SK-N-SH (cell line): ENCODE measurements at regions not wholly inside any gene's neighbourhood (a gene's known extent, or its start where the extent isn't known, plus 50 kb on each side); places are given as distances from the start of the nearest gene placed in this dataset.

Source experiments
- CTCF ChIA-PET: fragments of 300-600, 350-600 bp; formaldehyde crosslinking; extraction: SDS; loops from one replicate; lab custom pipeline; 2021; lab: Yijun Ruan, JAX
- POLR2A ChIA-PET: fragments of 350-600 bp; sonication (Branson Sonifier 250); formaldehyde crosslinking; extraction: SDS; loops from one replicate; lab custom pipeline; 2020; ENCODE audit warnings: antibody characterized with exemption, inconsistent platforms; lab: Yijun Ruan, JAX
- DNase-seq: peaks from one replicate; pipeline ENCODE4 v3.0.0; 2012
- H2AFZ ChIP-seq: fragments of 200-600 bp; sonication (generic); 2 replicates; pipeline ENCODE4 v1.8.1; 2016; ENCODE audit warnings: antibody characterized with exemption, mild to moderate bottlenecking, low read depth
- H3F3A ChIP-seq: fragments of 200-600 bp; sonication (generic); replicated peaks from 2 replicates; pipeline ENCODE3; 2016; ENCODE audit warnings: antibody characterized with exemption, mild to moderate bottlenecking; ENCODE audit not compliant: insufficient read depth
- H3K27ac ChIP-seq, 2 experiments: fragments of 200-500 bp in 1 of 2; fragments of 200-600 bp in 1 of 2; sonication (Bioruptor generic) in 1 of 2; sonication (generic), shearing (Covaris generic) in 1 of 2; 2 replicates each; pipeline versions ENCODE4 v1.5.1 to v1.6.1; 2014 to 2016; ENCODE audit warnings: low read depth in 2 of 2, inconsistent platforms in 1 of 2, low read length in 1 of 2, mild to moderate bottlenecking in 1 of 2, mixed read lengths in 1 of 2
- H3K27me3 ChIP-seq: fragments of 200-600 bp; sonication (generic), shearing (Covaris generic); 2 replicates; pipeline ENCODE4 v1.6.1; 2016; ENCODE audit warnings: mixed run types; ENCODE audit not compliant: insufficient read depth
- H3K36me3 ChIP-seq, 2 experiments: fragments of 200-500 bp in 1 of 2; fragments of 200-600 bp in 1 of 2; sonication (Bioruptor generic) in 1 of 2; sonication (generic) in 1 of 2; replicated peaks in 1 of 2; 2 replicates each; pipeline versions ENCODE3 to v1.5.1; 2014 to 2016; ENCODE audit warnings: low read length in 1 of 2, mild to moderate bottlenecking in 1 of 2; ENCODE audit not compliant: insufficient read depth in 2 of 2, control insufficient read depth in 1 of 2
- H3K4me1 ChIP-seq, 2 experiments: fragments of 200-500 bp in 1 of 2; fragments of 200-600 bp in 1 of 2; sonication (Bioruptor generic) in 1 of 2; sonication (generic), shearing (Covaris generic) in 1 of 2; 2 replicates each; pipeline versions ENCODE4 v1.5.1 to v1.6.1; 2014 to 2016; ENCODE audit warnings: low read depth in 1 of 2, low read length in 1 of 2, mixed run types in 1 of 2; ENCODE audit not compliant: insufficient read depth in 2 of 2, control insufficient read depth in 1 of 2
- H3K4me2 ChIP-seq: fragments of 200-600 bp; sonication (generic), shearing (Covaris generic); 2 replicates; pipeline ENCODE4 v1.6.1; 2017; ENCODE audit warnings: mixed run types
- H3K4me3 ChIP-seq, 2 experiments: fragments of 200-500 bp in 1 of 2; fragments of 200-600 bp in 1 of 2; sonication (Bioruptor generic) in 1 of 2; sonication (generic), shearing (Covaris generic) in 1 of 2; 2 replicates each; pipeline versions ENCODE4 v1.5.1 to v1.8.1; 2014 to 2016; ENCODE audit warnings: low read depth in 2 of 2, inconsistent platforms in 1 of 2, low read length in 1 of 2, mild to moderate bottlenecking in 1 of 2, mixed read lengths in 1 of 2, moderate library complexity in 1 of 2
- H3K79me2 ChIP-seq: fragments of 200-600 bp; sonication (generic); 2 replicates; pipeline ENCODE4 v1.8.1; 2017; ENCODE audit warnings: mild to moderate bottlenecking; ENCODE audit not compliant: insufficient read depth
- H3K9ac ChIP-seq: fragments of 200-600 bp; sonication (generic); 2 replicates; pipeline ENCODE4 v1.6.1; 2017; ENCODE audit warnings: mixed run types
- H3K9me2 ChIP-seq: fragments of 200-600 bp; sonication (generic); 2 replicates; pipeline ENCODE4 v1.6.1; 2017; ENCODE audit warnings: mixed run types
- H3K9me3 ChIP-seq: fragments of 200-600 bp; sonication (generic); 2 replicates; pipeline ENCODE4 v1.6.1; 2017; ENCODE audit warnings: mixed run types, mild to moderate bottlenecking, moderate library complexity
- H4K20me1 ChIP-seq: fragments of 200-600 bp; sonication (generic); 2 replicates; pipeline ENCODE4 v1.6.1; 2017; ENCODE audit warnings: mild to moderate bottlenecking, mixed run types; ENCODE audit not compliant: insufficient read depth
- ELF1 ChIP-seq: IDR thresholded peaks from 2 replicates; pipeline ENCODE4 v1.4.0; 2012
- EZH2phosphoT487 ChIP-seq: fragments of 200-600 bp; sonication (generic); IDR thresholded peaks from 2 replicates; pipeline ENCODE4 v1.6.1; 2017; ENCODE audit warnings: low read depth, mixed run types, mild to moderate bottlenecking, antibody characterized with exemption, moderate library complexity, borderline replicate concordance
- FOSL2 ChIP-seq: IDR thresholded peaks from 2 replicates; pipeline ENCODE4 v1.4.0; 2012; ENCODE audit warnings: low read depth, mild to moderate bottlenecking, moderate library complexity, borderline replicate concordance
- FOXJ3 ChIP-seq: sonication (generic); formaldehyde crosslinking; IDR thresholded peaks from 2 replicates; pipeline ENCODE4 v1.5.1; 2020; ENCODE audit warnings: mild to moderate bottlenecking, missing genetic modification reagents
- FOXM1 ChIP-seq: IDR thresholded peaks from 2 replicates; pipeline ENCODE4 v1.4.0; 2012; ENCODE audit warnings: low read depth, mild to moderate bottlenecking
- JUND ChIP-seq: IDR thresholded peaks from 2 replicates; pipeline ENCODE4 v1.4.0; 2012
- MEF2A ChIP-seq: IDR thresholded peaks from 2 replicates; pipeline ENCODE4 v1.4.0; 2012; ENCODE audit warnings: low read depth, borderline replicate concordance
- MXI1 ChIP-seq: IDR thresholded peaks from 2 replicates; pipeline ENCODE4 v1.6.1; 2012; ENCODE audit warnings: mild to moderate bottlenecking, low read depth, low read length, improper control_type of control experiment
- NRF1 ChIP-seq: IDR thresholded peaks from 2 replicates; pipeline ENCODE4 v1.6.1; 2012; ENCODE audit warnings: low read depth, mild to moderate bottlenecking, low read length
- POLR2AphosphoS5 ChIP-seq: IDR thresholded peaks from 2 replicates; pipeline ENCODE4 v1.6.1; 2012; ENCODE audit warnings: low read depth, low read length
- RFX5 ChIP-seq: IDR thresholded peaks from 2 replicates; pipeline ENCODE4 v1.6.1; 2012; ENCODE audit warnings: mild to moderate bottlenecking, improper control_type of control experiment, low read length
- TEAD4 ChIP-seq: IDR thresholded peaks from 2 replicates; pipeline ENCODE4 v1.4.0; 2012; ENCODE audit warnings: mild to moderate bottlenecking, borderline replicate concordance; ENCODE audit not compliant: insufficient read depth
- YY1 ChIP-seq: IDR thresholded peaks from 2 replicates; pipeline ENCODE4 v1.4.0; 2012; ENCODE audit warnings: low read depth, mild to moderate bottlenecking
- WGBS: methylation state at CpG from one replicate; pipeline ENCODE4 v1.1.6; 2017; ENCODE audit warnings: low lambda C conversion rate; 5-methylcytosine and 5-hydroxymethylcytosine counted together
- TF ChIP-seq, protein P1 (sequence below): IDR thresholded peaks from 2 replicates; pipeline ENCODE4 v1.4.0; 2012; ENCODE audit warnings: low read depth
- TF ChIP-seq, protein P2 (sequence below): fragments of 150-350 bp; IDR thresholded peaks from 2 replicates; pipeline ENCODE4 v1.6.1; 2016; ENCODE audit warnings: mild to moderate bottlenecking, low read depth, low read length
- TF ChIP-seq, protein P3 (sequence below): IDR thresholded peaks from 2 replicates; pipeline ENCODE4 v1.4.0; 2012; ENCODE audit warnings: low read depth, borderline replicate concordance

DNA sequence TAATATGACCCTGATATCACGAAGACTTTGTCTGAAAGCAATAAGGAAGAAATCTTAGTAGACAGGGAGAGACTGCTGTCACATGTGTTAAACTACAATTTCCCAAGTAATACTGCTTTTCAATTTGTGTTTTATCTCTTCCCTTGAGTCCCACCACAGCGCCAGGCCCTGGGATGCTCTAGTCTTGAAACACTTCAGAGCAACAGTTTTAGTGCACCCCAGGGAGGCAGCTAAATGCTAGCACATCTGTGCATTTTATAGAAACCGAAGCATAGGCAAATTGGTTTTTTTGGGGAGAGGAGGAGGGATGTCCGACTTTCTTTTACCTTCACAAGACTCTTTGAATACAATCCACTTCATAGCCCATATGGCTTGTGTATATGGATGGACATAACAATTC, 550.0 kb upstream of the SYT4 start (continued):
- TF ChIP-seq, protein P1, sequence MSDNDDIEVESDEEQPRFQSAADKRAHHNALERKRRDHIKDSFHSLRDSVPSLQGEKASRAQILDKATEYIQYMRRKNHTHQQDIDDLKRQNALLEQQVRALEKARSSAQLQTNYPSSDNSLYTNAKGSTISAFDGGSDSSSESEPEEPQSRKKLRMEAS: no peak
- TF ChIP-seq MEF2A (no peak), FOXM1 (no peak), FOXJ3 (no peak), ELF1 (no peak), MXI1 (no peak)

DNA sequence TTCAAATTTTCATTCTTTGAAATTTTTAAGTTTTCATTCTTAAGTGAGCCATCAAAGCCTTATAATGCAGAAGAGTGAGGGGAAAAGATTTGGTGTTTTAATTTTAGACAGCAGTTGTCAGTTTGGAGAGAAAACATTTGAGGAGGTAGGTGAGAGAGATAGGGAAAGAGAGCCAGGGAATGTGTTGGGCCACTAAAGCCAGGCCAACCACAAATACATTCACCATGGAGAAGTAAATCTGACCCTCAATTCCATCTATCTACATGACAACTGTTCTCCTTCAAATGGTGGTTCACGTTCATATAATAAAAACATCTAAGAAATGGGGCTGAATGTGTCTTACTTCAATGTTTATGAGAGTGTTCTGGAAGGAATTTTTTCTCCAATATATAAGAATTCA, 553.0 kb upstream of the SYT4 start:
- Histone ChIP-seq H3F3A (no peaks in the 10 kb centered on the region), H3K79me2 (no peaks in the 10 kb centered on the region), H3K27me3 (no peaks in the 10 kb centered on the region), H3K4me1 (no peaks in the 10 kb centered on the region), H3K4me2 (no peak overlapping the region), H4K20me1 (no peaks in the 10 kb centered on the region), H3K9me3 (no peaks in the 10 kb centered on the region), H3K9me2 (no peaks in the 10 kb centered on the region; the same call in 1 of the 2 replicates), H2AFZ (no peak overlapping the region), H3K4me3 (no peak overlapping the region), H3K27ac (no peak overlapping the region), H3K9ac (no peak overlapping the region), H3K36me3 (no peaks in the 10 kb centered on the region)
- DNase-seq: no peak
- POLR2A ChIA-PET: no interaction called here
- no peak for TF ChIP-seq JUND
- TF ChIP-seq EZH2phosphoT487: no peak
- WGBS: 78% methylated on average over 1 of the region's 1 CpG
- CTCF ChIA-PET: interaction anchor here (0.9 kb wide), 1 partner anchor 209 kb away, joined by 4 read pairs; no protein-coding TSS in a partner anchor

DNA sequence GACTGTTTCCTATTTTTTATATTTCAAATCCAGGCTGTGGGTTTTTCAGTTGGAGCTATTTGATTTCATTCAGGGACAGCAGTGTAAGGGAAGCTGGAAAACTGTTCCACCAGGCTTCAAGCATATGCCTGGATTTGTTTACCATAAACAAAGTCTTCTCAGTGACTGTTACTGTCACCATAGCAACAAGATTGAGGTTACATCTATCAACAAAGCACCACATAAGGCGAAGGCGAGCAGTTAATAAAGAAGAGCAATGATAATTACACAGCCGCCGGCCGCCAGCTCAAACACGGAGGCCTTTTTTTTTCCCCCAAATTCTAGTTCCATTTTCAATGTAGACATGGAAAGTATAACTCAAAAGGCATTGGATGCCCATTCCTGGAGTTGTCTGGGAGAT, 553.7 kb upstream of the SYT4 start:
- H3K9me2 ChIP-seq: no peaks in the 10 kb centered on the region; the same call in 1 of the 2 replicates
- TF ChIP-seq YY1 (no peak), FOSL2 (no peak), TEAD4 (no peak), POLR2AphosphoS5 (no peak), RFX5 (no peak), FOXM1 (no peak), NRF1 (no peak)
- TF ChIP-seq, protein P2, sequence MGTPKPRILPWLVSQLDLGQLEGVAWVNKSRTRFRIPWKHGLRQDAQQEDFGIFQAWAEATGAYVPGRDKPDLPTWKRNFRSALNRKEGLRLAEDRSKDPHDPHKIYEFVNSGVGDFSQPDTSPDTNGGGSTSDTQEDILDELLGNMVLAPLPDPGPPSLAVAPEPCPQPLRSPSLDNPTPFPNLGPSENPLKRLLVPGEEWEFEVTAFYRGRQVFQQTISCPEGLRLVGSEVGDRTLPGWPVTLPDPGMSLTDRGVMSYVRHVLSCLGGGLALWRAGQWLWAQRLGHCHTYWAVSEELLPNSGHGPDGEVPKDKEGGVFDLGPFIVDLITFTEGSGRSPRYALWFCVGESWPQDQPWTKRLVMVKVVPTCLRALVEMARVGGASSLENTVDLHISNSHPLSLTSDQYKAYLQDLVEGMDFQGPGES: no peak
- TF ChIP-seq, protein P3, sequence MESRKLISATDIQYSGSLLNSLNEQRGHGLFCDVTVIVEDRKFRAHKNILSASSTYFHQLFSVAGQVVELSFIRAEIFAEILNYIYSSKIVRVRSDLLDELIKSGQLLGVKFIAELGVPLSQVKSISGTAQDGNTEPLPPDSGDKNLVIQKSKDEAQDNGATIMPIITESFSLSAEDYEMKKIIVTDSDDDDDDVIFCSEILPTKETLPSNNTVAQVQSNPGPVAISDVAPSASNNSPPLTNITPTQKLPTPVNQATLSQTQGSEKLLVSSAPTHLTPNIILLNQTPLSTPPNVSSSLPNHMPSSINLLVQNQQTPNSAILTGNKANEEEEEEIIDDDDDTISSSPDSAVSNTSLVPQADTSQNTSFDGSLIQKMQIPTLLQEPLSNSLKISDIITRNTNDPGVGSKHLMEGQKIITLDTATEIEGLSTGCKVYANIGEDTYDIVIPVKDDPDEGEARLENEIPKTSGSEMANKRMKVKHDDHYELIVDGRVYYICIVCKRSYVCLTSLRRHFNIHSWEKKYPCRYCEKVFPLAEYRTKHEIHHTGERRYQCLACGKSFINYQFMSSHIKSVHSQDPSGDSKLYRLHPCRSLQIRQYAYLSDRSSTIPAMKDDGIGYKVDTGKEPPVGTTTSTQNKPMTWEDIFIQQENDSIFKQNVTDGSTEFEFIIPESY: no peak
- no peaks in the 10 kb centered on the region for H3K4me1 ChIP-seq
- no peak for DNase-seq
- no peaks in the 10 kb centered on the region for H3K36me3 ChIP-seq
- H3K79me2 ChIP-seq: no peaks in the 10 kb centered on the region
- H3K4me3 ChIP-seq: no peak overlapping the region
- no peaks in the 10 kb centered on the region for H3F3A ChIP-seq
- no peaks in the 10 kb centered on the region for H4K20me1 ChIP-seq
- ChIA-PET POLR2A (no interaction called here), CTCF (interaction anchor here (0.6 kb wide), 1 partner anchor 1366 kb away, joined by 3 read pairs; no protein-coding TSS in a partner anchor)
- H2AFZ ChIP-seq: no peak overlapping the region
- no peak overlapping the region for H3K27ac ChIP-seq
- WGBS: 88% methylated on average over 6 of the region's 6 CpGs
- no peak overlapping the region for H3K4me2 ChIP-seq
- no peaks in the 10 kb centered on the region for H3K9me3 ChIP-seq
- no peaks in the 10 kb centered on the region for H3K27me3 ChIP-seq
- H3K9ac ChIP-seq: no peak overlapping the region
